ENCODE measurements at regions not wholly inside any gene's neighbourhood (a gene's known extent, or its start where the extent isn't known, plus 50 kb on each side); places are given as distances from the start of the nearest gene placed in this dataset.

GRCh38 chr1:95370691-95371562 lies 136.9 kb downstream of the RWDD3 start:
- no peak for TF ChIP-seq CTCF (IDR thresholded peaks at IDR 0.05; ENCODE audit: insufficient read depth, low read length)
- TF ChIP-seq POLR2AphosphoS5 (IDR thresholded peaks at IDR 0.05; ENCODE audit: low read depth): no peak
